T-cell (primary cell): ENCODE measurements at regions not wholly inside any gene's neighbourhood (a gene's known extent, or its start where the extent isn't known, plus 50 kb on each side); places are given as distances from the start of the nearest gene placed in this dataset.

Source experiments
- ATAC-seq, 4 experiments: fragments of 200-7000 bp in 3 of 4; fragments of 150-1000 bp in 1 of 4; cut with Tn5 transposase; replicated peaks in 1 of 4; 1 replicate in 3 of 4; 2 replicates in 1 of 4; pipeline ENCODE4 v1.10.0; 2021; ENCODE audit warnings: moderate library complexity in 3 of 4, mild to moderate bottlenecking in 2 of 4, moderate number of reproducible peaks in 1 of 4
- CTCF ChIA-PET, 2 donors: fragments of 300-600 bp; sonication (Branson Sonifier 250); formaldehyde crosslinking; loops; one replicate each; lab custom pipeline; 2022; ENCODE audit warnings: antibody characterized with exemption in 2 of 2; lab: Charles Lee
- POLR2A ChIA-PET, 2 donors: fragments of 300-600 bp; sonication (Branson Sonifier 250); formaldehyde crosslinking; loops; one replicate each; lab custom pipeline; 2022; ENCODE audit warnings: antibody characterized with exemption in 2 of 2; lab: Charles Lee
- DNase-seq, 35 experiments: peaks; one replicate each; pipeline versions ENCODE4 v3.0.0 to v3.0.0-alpha.2; 2013 to 2023
- H3K27ac ChIP-seq: one replicate; pipeline ENCODE4 v1.5.1; 2013; ENCODE audit warnings: low read length
- H3K27me3 ChIP-seq, 2 experiments: replicated peaks in 1 of 2; 1 replicate in 1 of 2; 2 replicates in 1 of 2; pipeline versions ENCODE4 v1.6.1 to v1.7.0; 2013; ENCODE audit warnings: low read length in 1 of 2, mixed read lengths in 1 of 2; ENCODE audit not compliant: control insufficient read depth in 2 of 2, insufficient read depth in 2 of 2; ENCODE audit errors: extremely low read depth in 1 of 2
- H3K36me3 ChIP-seq, 2 donors: 1 replicate in 1 of 2; 2 replicates in 1 of 2; pipeline versions ENCODE4 v1.6.1 to v1.7.0; 2013; ENCODE audit warnings: low read length in 1 of 2; ENCODE audit not compliant: control insufficient read depth in 2 of 2, insufficient read depth in 1 of 2; ENCODE audit errors: extremely low read depth in 1 of 2
- H3K4me1 ChIP-seq, 2 experiments: 1 replicate in 1 of 2; 2 replicates in 1 of 2; pipeline versions ENCODE4 v1.6.1 to v1.7.0; 2013; ENCODE audit warnings: low read length in 2 of 2, mixed read lengths in 1 of 2; ENCODE audit not compliant: insufficient read depth in 2 of 2, control insufficient read depth in 1 of 2; ENCODE audit errors: extremely low read depth in 1 of 2
- H3K4me3 ChIP-seq, 2 donors: 1 replicate in 1 of 2; 2 replicates in 1 of 2; pipeline versions ENCODE4 v1.5.1 to v1.7.0; 2013; ENCODE audit warnings: mild to moderate bottlenecking in 2 of 2, low read length in 1 of 2, moderate library complexity in 1 of 2; ENCODE audit not compliant: control insufficient read depth in 1 of 2; ENCODE audit errors: extremely low read depth in 1 of 2
- H3K9me3 ChIP-seq: 2 replicates; pipeline ENCODE4 v1.7.0; 2013
- H3K27ac Mint-ChIP-seq, 2 donors: one replicate each; pipeline ENCODE4 v1.8.0; 2020 to 2021; ENCODE audit warnings: mild to moderate bottlenecking in 2 of 2, mixed read lengths in 2 of 2
- H3K27me3 Mint-ChIP-seq, 2 donors: one replicate each; pipeline ENCODE4 v1.8.0; 2021 to 2022; ENCODE audit warnings: mixed read lengths in 2 of 2
- H3K36me3 Mint-ChIP-seq: one replicate; pipeline ENCODE4 v1.8.0; 2021; ENCODE audit warnings: mixed read lengths
- H3K4me1 Mint-ChIP-seq, 3 donors: one replicate each; pipeline ENCODE4 v1.8.0; 2020 to 2022; ENCODE audit warnings: mixed read lengths in 3 of 3, mild to moderate bottlenecking in 1 of 3
- H3K4me3 Mint-ChIP-seq, 3 donors: one replicate each; pipeline ENCODE4 v1.8.0; 2020 to 2022; ENCODE audit warnings: mild to moderate bottlenecking in 3 of 3, mixed read lengths in 3 of 3, moderate library complexity in 3 of 3
- H3K9me3 Mint-ChIP-seq, 3 donors: one replicate each; pipeline ENCODE4 v1.8.0; 2020 to 2022; ENCODE audit warnings: mixed read lengths in 3 of 3
- WGBS: methylation state at CpG from one replicate; pipeline ENCODE4 v1.1.5; 2013; ENCODE audit warnings: missing lambda C conversion rate; ENCODE audit not compliant: insufficient coverage; 5-methylcytosine and 5-hydroxymethylcytosine counted together

- 40% methylated on average over 1 of the region's 3 CpGs for WGBS
- Mint-ChIP-seq H3K27ac (no peak overlapping the region), H3K36me3 (no peaks in the 10 kb centered on the region), H3K27me3 (no peaks in the 10 kb centered on the region), H3K4me3 (no peak overlapping the region), H3K4me1 (no peaks in the 10 kb centered on the region), H3K9me3 (peaks cover 2 to 15% (median 7%) of the 10 kb centered on the region in 3 donors)
- Histone ChIP-seq H3K4me3 (no peak overlapping the region), H3K36me3 (no peaks in the 10 kb centered on the region), H3K4me1 (no peaks in the 10 kb centered on the region), H3K27ac (no peak overlapping the region), H3K9me3 (no peaks in the 10 kb centered on the region), H3K27me3 (no peaks in the 10 kb centered on the region)
- POLR2A ChIA-PET: no interaction called here
- ATAC-seq: no peak
- no peak for DNase-seq
- CTCF ChIA-PET: no interaction called here
These were observed 239.9 kb upstream of the ADAMTS9 start for GRCh38 chr3:64927689-64928088.

- Mint-ChIP-seq H3K4me3 (no peak overlapping the region), H3K27me3 (no peaks in the 10 kb centered on the region), H3K36me3 (no peaks in the 10 kb centered on the region), H3K4me1 (no peaks in the 10 kb centered on the region), H3K27ac (no peak overlapping the region), H3K9me3 (peaks cover 0 to 9% (median 2%) of the 10 kb centered on the region in 3 donors)
- H3K27me3 ChIP-seq: no peaks in the 10 kb centered on the region
- ChIA-PET POLR2A (no interaction called here), CTCF (no interaction called here)
- H3K4me1 ChIP-seq: no peaks in the 10 kb centered on the region
- no peak overlapping the region for H3K27ac ChIP-seq
- no peaks in the 10 kb centered on the region for H3K36me3 ChIP-seq
- ATAC-seq (no peak), DNase-seq (no peak)
- WGBS: 13% methylated on average over 1 of the region's 2 CpGs
- no peak overlapping the region for H3K4me3 ChIP-seq
- H3K9me3 ChIP-seq: no peaks in the 10 kb centered on the region
These were observed 237.8 kb upstream of the ADAMTS9 start for GRCh38 chr3:64925575-64925974.

GRCh38 chr3:64924961-64925360, 237.2 kb upstream of the ADAMTS9 start:
- Mint-ChIP-seq H3K27ac (no peak overlapping the region), H3K4me3 (no peak overlapping the region), H3K9me3 (peaks cover 0 to 9% (median 0%) of the 10 kb centered on the region in 3 donors), H3K4me1 (no peaks in the 10 kb centered on the region), H3K27me3 (no peaks in the 10 kb centered on the region), H3K36me3 (no peaks in the 10 kb centered on the region)
- no peak overlapping the region for H3K27ac ChIP-seq
- ChIA-PET POLR2A (no interaction called here), CTCF (no interaction called here)
- H3K4me3 ChIP-seq: no peak overlapping the region
- no peaks in the 10 kb centered on the region for H3K4me1 ChIP-seq
- no peaks in the 10 kb centered on the region for H3K27me3 ChIP-seq
- H3K36me3 ChIP-seq: no peaks in the 10 kb centered on the region
- no peak for DNase-seq
- H3K9me3 ChIP-seq: no peaks in the 10 kb centered on the region
- WGBS: no CpG with 5 or more reads among the region's 2 CpGs
- ATAC-seq: no peak

GRCh38 chr3:64922213-64922612, 234.4 kb upstream of the ADAMTS9 start:
- no peak overlapping the region for H3K27ac Mint-ChIP-seq
- no peaks in the 10 kb centered on the region for H3K36me3 Mint-ChIP-seq
- Histone ChIP-seq H3K27ac (no peak overlapping the region), H3K4me1 (no peaks in the 10 kb centered on the region), H3K36me3 (no peaks in the 10 kb centered on the region), H3K4me3 (no peak overlapping the region), H3K9me3 (no peaks in the 10 kb centered on the region), H3K27me3 (no peaks in the 10 kb centered on the region)
- CTCF ChIA-PET: no interaction called here
- POLR2A ChIA-PET: interaction anchor here in 1 of 2 donors (0.6 kb wide), 1 partner anchor 120 kb away, joined by 3 read pairs; no protein-coding TSS in a partner anchor
- H3K27me3 Mint-ChIP-seq: no peaks in the 10 kb centered on the region
- H3K9me3 Mint-ChIP-seq: peaks cover 0 to 9% (median 0%) of the 10 kb centered on the region in 3 donors
- no peaks in the 10 kb centered on the region for H3K4me1 Mint-ChIP-seq
- no peak overlapping the region for H3K4me3 Mint-ChIP-seq
- ATAC-seq (no peak), DNase-seq (no peak)
- no CpG with 5 or more reads among the region's 2 CpGs for WGBS

- H3K36me3 Mint-ChIP-seq: no peaks in the 10 kb centered on the region
- no peak overlapping the region for H3K4me3 Mint-ChIP-seq
- H3K4me1 Mint-ChIP-seq: no peaks in the 10 kb centered on the region
- no peaks in the 10 kb centered on the region for H3K27me3 ChIP-seq
- DNase-seq (no peak), ATAC-seq (no peak)
- no peak overlapping the region for H3K4me3 ChIP-seq
- CTCF ChIA-PET: no interaction called here
- no peaks in the 10 kb centered on the region for H3K36me3 ChIP-seq
- H3K4me1 ChIP-seq: no peaks in the 10 kb centered on the region
- no peak overlapping the region for H3K27ac ChIP-seq
- H3K9me3 ChIP-seq: no peaks in the 10 kb centered on the region
- H3K27me3 Mint-ChIP-seq: no peaks in the 10 kb centered on the region
- H3K9me3 Mint-ChIP-seq: peaks cover 0 to 9% (median 0%) of the 10 kb centered on the region in 3 donors
- POLR2A ChIA-PET: interaction anchor here in 1 of 2 donors (0.6 kb wide), 1 partner anchor 119 kb away, joined by 3 read pairs; no protein-coding TSS in a partner anchor
- no peak overlapping the region for H3K27ac Mint-ChIP-seq
- no CpG with 5 or more reads among the region's 7 CpGs for WGBS
These were observed 233.7 kb upstream of the ADAMTS9 start for GRCh38 chr3:64921281-64922065.

GRCh38 chr3:64919934-64920333, 232.1 kb upstream of the ADAMTS9 start:
- Histone ChIP-seq H3K4me3 (no peak overlapping the region), H3K27ac (no peak overlapping the region), H3K36me3 (no peaks in the 10 kb centered on the region), H3K27me3 (no peaks in the 10 kb centered on the region), H3K4me1 (no peaks in the 10 kb centered on the region), H3K9me3 (no peaks in the 10 kb centered on the region)
- ATAC-seq: no peak
- Mint-ChIP-seq H3K4me3 (no peak overlapping the region), H3K36me3 (no peaks in the 10 kb centered on the region), H3K9me3 (peaks cover 0 to 7% (median 0%) of the 10 kb centered on the region in 3 donors), H3K27ac (no peak overlapping the region), H3K4me1 (no peaks in the 10 kb centered on the region), H3K27me3 (no peaks in the 10 kb centered on the region)
- POLR2A ChIA-PET: no interaction called here
- no peak for DNase-seq
- no CpG with 5 or more reads among the region's 1 CpG for WGBS
- CTCF ChIA-PET: no interaction called here
